DND-41 (cell line): ENCODE measurements at regions not wholly inside any gene's neighbourhood (a gene's known extent, or its start where the extent isn't known, plus 50 kb on each side); places are given as distances from the start of the nearest gene placed in this dataset.

Experiments used
- CTCF ChIP-seq: IDR thresholded peaks from 2 replicates; pipeline ENCODE4 v1.5.1; 2012; ENCODE audit warnings: borderline replicate concordance, low read length, moderate library complexity, mild to moderate bottlenecking; ENCODE audit not compliant: poor library complexity, severe bottlenecking; ENCODE audit errors: extremely low read depth
- EZH2 ChIP-seq: IDR thresholded peaks from 3 replicates; pipeline ENCODE4 v1.6.1; 2012; ENCODE audit warnings: borderline replicate concordance, low read depth, mild to moderate bottlenecking, moderate library complexity, low read length, inconsistent platforms; ENCODE audit not compliant: severe bottlenecking

DNA sequence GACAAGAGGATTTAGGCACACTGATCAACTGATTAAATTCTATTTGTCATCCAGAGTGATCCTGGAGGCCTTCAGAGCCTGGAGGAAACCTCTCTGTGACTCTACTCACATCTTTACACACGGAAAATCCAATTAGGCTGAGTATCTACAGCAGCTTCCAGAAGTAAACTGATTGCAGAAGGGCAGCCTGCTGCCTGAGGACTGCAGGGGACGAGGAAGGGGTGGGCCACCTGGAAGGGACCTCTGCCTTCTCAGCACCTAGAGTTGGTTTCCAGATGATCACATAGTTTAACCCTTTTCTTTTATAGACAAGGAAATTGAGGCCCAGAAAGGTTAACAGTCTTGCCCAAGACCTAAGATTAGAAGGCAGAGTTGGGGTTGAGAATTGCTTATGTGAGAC lies 206.1 kb downstream of the DAD1 start:
- no peak for TF ChIP-seq CTCF
- no peak for TF ChIP-seq EZH2
